BJ (cell line): ENCODE measurements at regions not wholly inside any gene's neighbourhood (a gene's known extent, or its start where the extent isn't known, plus 50 kb on each side); places are given as distances from the start of the nearest gene placed in this dataset.

Experiments
- CTCF ChIA-PET: fragments of 350-600 bp; formaldehyde crosslinking; extraction: SDS; loops from one replicate; lab custom pipeline; 2021; ENCODE audit warnings: antibody characterized with exemption, inconsistent platforms; lab: Yijun Ruan, JAX
- POLR2A ChIA-PET: fragments of 300-600 bp; sonication (Branson Sonifier 250); formaldehyde crosslinking; extraction: SDS; loops from one replicate; lab custom pipeline; 2021; ENCODE audit warnings: antibody characterized with exemption; lab: Charles Lee
- DNase-seq: peaks from one replicate; pipeline ENCODE4 v3.0.0-alpha.2; 2011; ENCODE audit warnings: low read depth
- H3K27me3 ChIP-seq: 2 replicates; pipeline ENCODE4 v1.6.0; 2011; ENCODE audit warnings: low read length; ENCODE audit not compliant: control insufficient read depth, insufficient read depth
- H3K36me3 ChIP-seq: 2 replicates; pipeline ENCODE4 v1.5.1; 2011; ENCODE audit warnings: low read length; ENCODE audit not compliant: control insufficient read depth, insufficient read depth
- H3K4me3 ChIP-seq: 2 replicates; pipeline ENCODE4 v1.5.1; 2011; ENCODE audit warnings: low read depth, mild to moderate bottlenecking, control low read depth, low read length
- CTCF ChIP-seq: IDR thresholded peaks from 2 replicates; pipeline ENCODE4 v1.5.1; 2011; ENCODE audit warnings: low read depth, mild to moderate bottlenecking, control low read depth, inconsistent platforms, low read length, moderate library complexity; ENCODE audit not compliant: insufficient read depth

- no peak for TF ChIP-seq CTCF
- DNase-seq = no peak
- ChIA-PET POLR2A (no interaction called here), CTCF (no interaction called here)
- no peaks in the 10 kb centered on the region for H3K36me3 ChIP-seq
- no peak overlapping the region for H3K4me3 ChIP-seq
- no peaks in the 10 kb centered on the region for H3K27me3 ChIP-seq
Observed at GRCh38 chr1:82462366-82462765, 661.6 kb downstream of the ADGRL2 start.

- ChIA-PET POLR2A (no interaction called here), CTCF (no interaction called here)
- no peak overlapping the region for H3K4me3 ChIP-seq
- H3K36me3 ChIP-seq = no peaks in the 10 kb centered on the region
- no peaks in the 10 kb centered on the region for H3K27me3 ChIP-seq
- TF ChIP-seq CTCF = no peak
- DNase-seq = no peak
Observed at GRCh38 chr1:82455342-82455741, 654.6 kb downstream of the ADGRL2 start.

GRCh38 chr1:82454431-82454830, 653.7 kb downstream of the ADGRL2 start:
- Histone ChIP-seq H3K36me3 (no peaks in the 10 kb centered on the region), H3K4me3 (no peak overlapping the region), H3K27me3 (no peaks in the 10 kb centered on the region)
- ChIA-PET POLR2A (no interaction called here), CTCF (no interaction called here)
- no peak for TF ChIP-seq CTCF
- DNase-seq = no peak

GRCh38 chr1:82453511-82454185, 652.9 kb downstream of the ADGRL2 start:
- Histone ChIP-seq H3K4me3 (no peak overlapping the region), H3K36me3 (no peaks in the 10 kb centered on the region), H3K27me3 (no peaks in the 10 kb centered on the region)
- DNase-seq = no peak
- ChIA-PET CTCF (no interaction called here), POLR2A (no interaction called here)
- no peak for TF ChIP-seq CTCF

- DNase-seq = no peak
- ChIA-PET POLR2A (no interaction called here), CTCF (interaction anchor here (0.7 kb wide), 1 partner anchor 119 kb away, joined by 5 read pairs; no protein-coding TSS in a partner anchor)
- Histone ChIP-seq H3K4me3 (no peak overlapping the region), H3K27me3 (no peaks in the 10 kb centered on the region), H3K36me3 (no peaks in the 10 kb centered on the region)
- TF ChIP-seq CTCF = no peak
Observed at GRCh38 chr1:82452096-82452495, 651.4 kb downstream of the ADGRL2 start.
